ENCODE measurements at regions not wholly inside any gene's neighbourhood (a gene's known extent, or its start where the extent isn't known, plus 50 kb on each side); places are given as distances from the start of the nearest gene placed in this dataset.

- TF ChIP-seq SUPT20H (IDR thresholded peaks at IDR 0.05; ENCODE audit: borderline replicate concordance, control insufficient read depth, low read depth, low read length) (no peak), YBX1 (IDR thresholded peaks at IDR 0.05) (no peak), JUNB (IDR thresholded peaks at IDR 0.05) (no peak), ZBTB11 (CRISPR knock-in tag; IDR thresholded peaks at IDR 0.05) (no peak), ZNF622 (IDR thresholded peaks at IDR 0.05) (no peak), ZBTB40 (IDR thresholded peaks at IDR 0.05; ENCODE audit: borderline replicate concordance) (no peak), IRF3 (IDR thresholded peaks at IDR 0.05) (no peak), SMARCA5 (IDR thresholded peaks at IDR 0.05) (no peak)
Measured at GRCh38 chr4:104860238-104861123, 286.2 kb upstream of the TET2 start (continued).

Data from GM12878 (cell line).